HL-60 (cell line): ENCODE measurements at regions not wholly inside any gene's neighbourhood (a gene's known extent, or its start where the extent isn't known, plus 50 kb on each side); places are given as distances from the start of the nearest gene placed in this dataset.

Experiments used
- DNase-seq, 2 experiments: peaks; one replicate each; pipeline ENCODE4 v3.0.0-alpha.2; 2010 to 2020; ENCODE audit warnings: low read depth in 1 of 2, low spot score in 1 of 2
- H3K27ac ChIP-seq: fragments of 250-450 bp; sonication (Bioruptor Pico); replicated peaks from 2 replicates; pipeline ENCODE4 v1.5.1; 2020; ENCODE audit warnings: mild to moderate bottlenecking, moderate library complexity
- H3K27me3 ChIP-seq: fragments of 250-450 bp; sonication (Bioruptor Pico); 2 replicates; pipeline ENCODE4 v1.5.1; 2021; ENCODE audit warnings: mild to moderate bottlenecking, moderate library complexity; ENCODE audit not compliant: insufficient read depth, poor library complexity, severe bottlenecking
- H3K4me3 ChIP-seq: replicated peaks from 2 replicates; pipeline ENCODE4 v1.5.1; 2011; ENCODE audit warnings: mild to moderate bottlenecking, control low read depth, low read length; ENCODE audit not compliant: insufficient read depth
- CTCF ChIP-seq: IDR thresholded peaks from one replicate; pipeline ENCODE4 v1.5.1; 2011; ENCODE audit warnings: low read length, control low read depth, inconsistent platforms; ENCODE audit not compliant: insufficient read depth
- GABPA ChIP-seq: IDR thresholded peaks from 2 replicates; pipeline ENCODE4 v1.6.1; 2012; ENCODE audit warnings: low read depth
- POLR2AphosphoS5 ChIP-seq: IDR thresholded peaks from 2 replicates; pipeline ENCODE4 v1.6.1; 2012; ENCODE audit warnings: low read depth
- REST ChIP-seq: IDR thresholded peaks from 2 replicates; pipeline ENCODE4 v1.6.1; 2012; ENCODE audit warnings: low read depth; ENCODE audit not compliant: insufficient replicate concordance
- SPI1 ChIP-seq: IDR thresholded peaks from 2 replicates; pipeline ENCODE4 v1.6.1; 2012; ENCODE audit warnings: low read depth, mild to moderate bottlenecking, borderline replicate concordance

- TF ChIP-seq REST (no peak), GABPA (no peak)
- H3K4me3 ChIP-seq: no peak overlapping the region
- H3K27me3 ChIP-seq: no peaks in the 10 kb centered on the region
- no peak overlapping the region for H3K27ac ChIP-seq
- no peak for DNase-seq
These were observed 200.9 kb upstream of the DTNA start for GRCh38 chr18:34509163-34509562.

- Histone ChIP-seq H3K27me3 (no peaks in the 10 kb centered on the region), H3K27ac (no peak overlapping the region), H3K4me3 (no peak overlapping the region)
- no peak for DNase-seq
- no peak for TF ChIP-seq GABPA
- no peak for TF ChIP-seq CTCF
- no peak for TF ChIP-seq SPI1
- no peak for TF ChIP-seq REST
- TF ChIP-seq POLR2AphosphoS5: no peak
These were observed 200.1 kb upstream of the DTNA start for GRCh38 chr18:34509879-34510586.

- Histone ChIP-seq H3K27ac (no peak overlapping the region), H3K4me3 (no peak overlapping the region), H3K27me3 (no peaks in the 10 kb centered on the region)
- no peak for DNase-seq
- TF ChIP-seq POLR2AphosphoS5 (no peak), SPI1 (no peak), REST (no peak), GABPA (no peak), CTCF (no peak)
These were observed 199.2 kb upstream of the DTNA start for GRCh38 chr18:34510926-34511325.

- Histone ChIP-seq H3K27ac (no peak overlapping the region), H3K27me3 (no peaks in the 10 kb centered on the region), H3K4me3 (no peak overlapping the region)
- DNase-seq: no peak
- TF ChIP-seq GABPA: no peak
- no peak for TF ChIP-seq REST
- no peak for TF ChIP-seq SPI1
- no peak for TF ChIP-seq POLR2AphosphoS5
- TF ChIP-seq CTCF: no peak
These were observed 198.7 kb upstream of the DTNA start for GRCh38 chr18:34511435-34511834.
